T-helper 17 cell (primary cell): ENCODE measurements at regions not wholly inside any gene's neighbourhood (a gene's known extent, or its start where the extent isn't known, plus 50 kb on each side); places are given as distances from the start of the nearest gene placed in this dataset.

Experiments
- ATAC-seq: fragments of 150-1000 bp; cut with Tn5 transposase; 2 replicates; pipeline ENCODE4 v1.10.0; 2021; ENCODE audit warnings: mild to moderate bottlenecking, moderate library complexity
- DNase-seq, 3 donors: peaks; one replicate each; pipeline versions ENCODE4 v3.0.0 to v3.0.0-alpha.2; 2020 to 2021
- H3K9me3 ChIP-seq: one replicate; pipeline ENCODE4 v1.7.0; 2013; ENCODE audit warnings: low read length, mild to moderate bottlenecking; ENCODE audit not compliant: control insufficient read depth, poor library complexity, severe bottlenecking
- H3K27ac Mint-ChIP-seq: one replicate; pipeline ENCODE4 v1.8.0; 2022; ENCODE audit warnings: mild to moderate bottlenecking, moderate library complexity, mixed read lengths
- H3K27me3 Mint-ChIP-seq: one replicate; pipeline ENCODE4 v1.8.0; 2022; ENCODE audit warnings: mixed read lengths
- H3K36me3 Mint-ChIP-seq: one replicate; pipeline ENCODE4 v1.8.0; 2022; ENCODE audit warnings: low read depth, mixed read lengths
- H3K4me1 Mint-ChIP-seq: one replicate; pipeline ENCODE4 v1.8.0; 2022; ENCODE audit warnings: mild to moderate bottlenecking, mixed read lengths
- H3K4me3 Mint-ChIP-seq: one replicate; pipeline ENCODE4 v1.8.0; 2022; ENCODE audit warnings: mild to moderate bottlenecking, moderate library complexity, mixed read lengths

DNA sequence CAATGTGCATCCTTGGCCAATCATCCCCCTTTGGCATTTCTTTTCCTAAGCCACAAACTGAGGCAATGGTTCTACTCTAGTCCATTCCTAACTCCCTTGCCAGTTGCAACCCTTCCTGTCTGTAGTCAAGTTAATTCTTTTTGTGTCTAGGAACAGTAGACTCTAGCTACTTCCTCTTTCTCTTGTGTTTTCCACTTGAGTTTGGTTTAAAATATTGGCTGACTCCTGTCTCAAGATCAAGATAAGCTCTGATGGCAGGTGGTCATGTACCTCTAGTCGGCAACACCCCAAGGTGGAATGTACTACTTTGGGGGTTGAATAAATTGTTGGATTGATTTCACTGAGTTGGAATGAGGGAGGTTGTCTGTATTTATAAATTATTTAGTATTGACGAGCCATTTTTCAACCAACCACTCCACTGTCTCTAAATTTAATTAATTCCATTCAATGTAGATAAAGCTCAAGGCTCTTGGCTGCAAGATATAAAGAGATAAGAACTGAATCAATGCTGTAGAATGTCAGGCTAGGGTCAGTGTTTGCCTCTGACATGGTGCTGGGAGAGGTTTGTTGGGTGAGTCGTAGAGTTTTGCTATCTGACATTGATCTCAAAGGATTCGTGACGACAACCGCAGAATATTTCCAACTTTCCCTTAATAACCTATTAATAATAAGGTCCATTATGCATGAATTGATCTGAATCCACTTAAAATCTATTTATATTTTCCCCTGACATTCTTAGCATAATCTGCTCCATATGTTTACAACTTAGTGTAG lies 188.7 kb upstream of the APCDD1 start:
- Mint-ChIP-seq H3K27ac (no peak overlapping the region), H3K36me3 (peaks cover 3% of the 10 kb centered on the region), H3K4me1 (no peaks in the 10 kb centered on the region), H3K27me3 (peaks cover 17% of the 10 kb centered on the region), H3K4me3 (no peak overlapping the region)
- DNase-seq (no peak), ATAC-seq (no peak)
- no peaks in the 10 kb centered on the region for H3K9me3 ChIP-seq

- H3K4me1 Mint-ChIP-seq: no peaks in the 10 kb centered on the region
- no peak overlapping the region for H3K27ac Mint-ChIP-seq
- DNase-seq (no peak), ATAC-seq (no peak)
- H3K36me3 Mint-ChIP-seq: peaks cover 3% of the 10 kb centered on the region
- no peak overlapping the region for H3K4me3 Mint-ChIP-seq
- H3K27me3 Mint-ChIP-seq: peaks cover 17% of the 10 kb centered on the region
- no peaks in the 10 kb centered on the region for H3K9me3 ChIP-seq
Observed at GRCh38 chr18:10266334-10266590, 188.2 kb upstream of the APCDD1 start.

DNA sequence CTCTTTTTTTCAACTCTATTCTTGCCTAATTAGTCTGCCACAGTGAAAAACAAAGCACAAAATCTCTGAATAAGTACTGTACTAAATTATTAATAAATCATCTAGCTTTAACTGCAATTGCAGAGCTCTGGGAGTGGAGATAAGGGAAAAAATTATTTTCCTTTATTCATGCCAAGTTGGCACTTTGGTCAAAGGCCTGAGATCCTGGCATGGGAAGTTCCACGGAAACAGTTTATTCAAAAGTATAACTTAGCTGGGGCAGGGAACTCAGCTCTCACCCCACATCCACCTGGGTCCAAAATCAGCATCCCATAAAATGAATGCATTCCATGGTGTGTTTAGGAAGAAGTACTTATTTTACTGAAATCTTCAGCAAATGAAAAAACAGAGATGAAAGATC lies 185.2 kb upstream of the APCDD1 start:
- no peak overlapping the region for H3K4me3 Mint-ChIP-seq
- no peaks in the 10 kb centered on the region for H3K4me1 Mint-ChIP-seq
- H3K36me3 Mint-ChIP-seq: peaks cover 3% of the 10 kb centered on the region
- no peaks in the 10 kb centered on the region for H3K9me3 ChIP-seq
- no peak overlapping the region for H3K27ac Mint-ChIP-seq
- ATAC-seq (no peak), DNase-seq (no peak)
- H3K27me3 Mint-ChIP-seq: peaks cover 7% of the 10 kb centered on the region

DNA sequence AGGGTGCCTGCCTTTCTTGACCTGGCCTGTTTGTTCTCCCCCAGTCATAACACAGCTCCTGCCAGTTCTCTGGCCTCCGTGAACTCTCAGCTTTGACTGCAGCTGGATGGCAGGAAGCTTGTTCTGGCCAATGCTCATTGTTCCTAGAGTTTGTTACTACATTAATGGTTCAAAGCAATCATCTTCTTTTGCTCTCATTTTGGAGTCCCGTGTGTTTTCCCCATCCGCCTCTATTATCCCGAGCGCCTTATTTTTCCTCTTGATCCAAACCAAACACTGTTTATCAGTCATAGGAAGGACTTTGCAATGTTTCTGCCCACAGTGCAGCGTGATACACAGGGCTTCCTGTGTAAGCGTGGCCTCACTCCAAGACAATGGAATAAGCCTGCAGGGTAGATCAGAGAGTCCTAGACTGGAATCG lies 184.3 kb upstream of the APCDD1 start:
- no peak for DNase-seq
- H3K27ac Mint-ChIP-seq: no peak overlapping the region
- H3K9me3 ChIP-seq: no peaks in the 10 kb centered on the region
- no peak overlapping the region for H3K4me3 Mint-ChIP-seq
- no peaks in the 10 kb centered on the region for H3K4me1 Mint-ChIP-seq
- H3K27me3 Mint-ChIP-seq: peaks cover 7% of the 10 kb centered on the region
- peaks cover 3% of the 10 kb centered on the region for H3K36me3 Mint-ChIP-seq
- no peak for ATAC-seq

- Mint-ChIP-seq H3K4me3 (no peak overlapping the region), H3K27me3 (peaks cover 7% of the 10 kb centered on the region), H3K36me3 (peaks cover 3% of the 10 kb centered on the region), H3K4me1 (no peaks in the 10 kb centered on the region), H3K27ac (no peak overlapping the region)
- H3K9me3 ChIP-seq: no peaks in the 10 kb centered on the region
- no peak for DNase-seq
- no peak for ATAC-seq
Observed at GRCh38 chr18:10271481-10271880, 183.0 kb upstream of the APCDD1 start.

GRCh38 chr18:10274301-10274700 lies 180.1 kb upstream of the APCDD1 start:
- peaks cover 7% of the 10 kb centered on the region for H3K27me3 Mint-ChIP-seq

DNA sequence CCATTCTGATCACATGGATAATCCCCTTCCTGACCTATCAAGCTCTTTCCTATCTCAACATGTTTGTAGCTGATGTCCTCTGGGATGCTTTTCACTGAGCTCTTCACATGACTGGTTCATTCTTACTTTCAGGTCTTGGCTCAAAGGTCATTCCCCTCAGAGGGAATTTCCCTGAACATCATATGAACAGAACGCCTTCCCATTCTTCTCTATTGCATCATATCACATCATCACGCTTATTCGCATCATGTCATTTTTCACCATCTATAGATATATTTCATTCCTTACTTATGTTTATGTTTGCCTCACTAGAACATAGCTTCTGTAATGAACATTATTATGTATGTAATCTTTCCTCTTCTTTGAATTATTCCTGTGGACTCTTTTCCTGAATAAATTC lies 178.9 kb upstream of the APCDD1 start:
- Mint-ChIP-seq H3K27me3 (no peaks in the 10 kb centered on the region), H3K27ac (no peak overlapping the region), H3K4me1 (no peaks in the 10 kb centered on the region), H3K4me3 (no peak overlapping the region), H3K36me3 (no peaks in the 10 kb centered on the region)
- DNase-seq (no peak), ATAC-seq (no peak)
- H3K9me3 ChIP-seq: no peaks in the 10 kb centered on the region

More at GRCh38 chr18:10274301-10274700, 180.1 kb upstream of the APCDD1 start:
- no peaks in the 10 kb centered on the region for H3K4me1 Mint-ChIP-seq
- H3K27ac Mint-ChIP-seq: no peak overlapping the region
- ATAC-seq (no peak), DNase-seq (no peak)
- H3K9me3 ChIP-seq: no peaks in the 10 kb centered on the region
- H3K4me3 Mint-ChIP-seq: no peak overlapping the region
- peaks cover 3% of the 10 kb centered on the region for H3K36me3 Mint-ChIP-seq

- DNase-seq: no peak
- no peak for ATAC-seq
- no peaks in the 10 kb centered on the region for H3K4me1 Mint-ChIP-seq
- no peaks in the 10 kb centered on the region for H3K9me3 ChIP-seq
- no peak overlapping the region for H3K4me3 Mint-ChIP-seq
- H3K36me3 Mint-ChIP-seq: no peaks in the 10 kb centered on the region
- H3K27ac Mint-ChIP-seq: no peak overlapping the region
- peaks cover 8% of the 10 kb centered on the region for H3K27me3 Mint-ChIP-seq
Observed at GRCh38 chr18:10278265-10278664, 176.2 kb upstream of the APCDD1 start.

DNA sequence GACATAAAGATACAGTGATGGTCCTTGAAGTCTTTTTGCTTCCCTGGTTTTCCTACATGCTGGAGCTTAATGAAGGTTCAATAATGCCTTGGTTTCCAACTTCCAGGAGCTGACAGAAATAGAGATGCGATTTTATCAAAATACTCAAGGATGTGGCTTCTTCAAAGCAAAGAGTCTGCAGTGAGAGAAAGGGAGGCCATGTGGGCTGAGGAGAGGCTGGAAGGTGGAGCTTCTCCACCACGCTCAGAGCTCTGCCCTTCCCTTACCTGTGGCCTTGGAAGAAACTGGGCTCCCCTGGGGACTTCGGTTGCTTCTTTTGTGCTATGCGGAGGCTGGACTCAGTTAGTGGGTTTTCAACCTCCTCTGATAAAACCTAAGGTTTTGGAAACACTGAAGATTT lies 175.0 kb upstream of the APCDD1 start:
- no peak for DNase-seq
- H3K4me1 Mint-ChIP-seq: no peaks in the 10 kb centered on the region
- peaks cover 8% of the 10 kb centered on the region for H3K27me3 Mint-ChIP-seq
- no peaks in the 10 kb centered on the region for H3K36me3 Mint-ChIP-seq
- ATAC-seq: no peak
- no peak overlapping the region for H3K4me3 Mint-ChIP-seq
- no peak overlapping the region for H3K27ac Mint-ChIP-seq
- no peaks in the 10 kb centered on the region for H3K9me3 ChIP-seq

- Mint-ChIP-seq H3K27me3 (peaks cover 8% of the 10 kb centered on the region), H3K4me1 (no peaks in the 10 kb centered on the region), H3K4me3 (peak overlapping the region; percentile 19), H3K36me3 (no peaks in the 10 kb centered on the region), H3K27ac (no peak overlapping the region)
- ATAC-seq (no peak), DNase-seq (no peak)
- no peaks in the 10 kb centered on the region for H3K9me3 ChIP-seq
Observed at GRCh38 chr18:10279905-10280644, 174.4 kb upstream of the APCDD1 start.

- Mint-ChIP-seq H3K27ac (no peak overlapping the region), H3K4me3 (no peak overlapping the region), H3K4me1 (no peaks in the 10 kb centered on the region), H3K27me3 (peaks cover 8% of the 10 kb centered on the region), H3K36me3 (no peaks in the 10 kb centered on the region)
- DNase-seq: no peak
- no peaks in the 10 kb centered on the region for H3K9me3 ChIP-seq
- no peak for ATAC-seq
Observed at GRCh38 chr18:10284540-10285282, 169.7 kb upstream of the APCDD1 start.

DNA sequence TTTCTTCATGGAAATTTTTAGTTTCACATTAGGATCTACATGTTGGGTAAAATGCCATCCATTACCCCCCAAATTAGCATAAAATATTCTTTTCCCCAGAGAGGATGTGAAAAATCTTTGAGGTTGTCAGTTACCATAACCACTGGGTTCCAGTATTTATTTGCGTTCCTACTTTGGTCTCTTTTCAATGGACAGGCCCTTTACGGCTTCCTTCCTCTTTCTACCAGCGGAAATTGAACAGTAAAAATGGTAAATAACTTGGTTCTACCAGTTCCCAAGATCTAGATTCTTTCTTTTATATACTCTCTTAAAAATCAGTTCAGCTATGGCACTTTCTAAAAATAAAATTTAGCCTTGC lies 169.2 kb upstream of the APCDD1 start:
- no peaks in the 10 kb centered on the region for H3K4me1 Mint-ChIP-seq
- DNase-seq: no peak
- ATAC-seq: no peak
- H3K4me3 Mint-ChIP-seq: no peak overlapping the region
- H3K27ac Mint-ChIP-seq: no peak overlapping the region
- no peaks in the 10 kb centered on the region for H3K36me3 Mint-ChIP-seq
- peaks cover 11% of the 10 kb centered on the region for H3K27me3 Mint-ChIP-seq
- no peaks in the 10 kb centered on the region for H3K9me3 ChIP-seq

DNA sequence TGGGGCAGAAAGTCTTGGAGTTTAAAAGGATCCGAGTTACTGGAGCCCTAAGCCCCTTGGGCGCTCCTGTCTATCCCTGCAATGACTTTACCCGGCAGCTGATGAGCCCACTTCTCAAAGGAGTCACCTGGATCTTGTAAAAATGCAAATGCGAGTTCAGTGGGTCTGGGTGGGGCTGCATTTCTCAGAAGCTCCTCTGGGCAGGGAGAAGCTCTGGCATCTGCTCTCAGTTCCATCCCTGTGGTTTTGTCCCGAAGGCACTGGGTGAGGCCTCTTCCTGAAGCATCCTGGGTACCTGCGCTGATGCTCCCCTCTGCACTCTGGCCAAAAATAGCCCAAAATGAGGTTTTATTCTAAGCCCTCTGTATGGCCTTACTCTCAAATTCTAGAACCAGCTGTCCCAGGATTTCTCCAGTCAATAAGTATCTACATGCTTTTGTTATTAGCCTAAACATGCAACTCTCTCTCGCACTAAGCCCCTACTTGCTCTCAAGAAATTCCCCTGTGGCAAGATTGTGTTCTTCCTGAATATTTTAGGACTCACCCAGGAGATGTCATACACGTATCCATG lies 167.8 kb upstream of the APCDD1 start:
- DNase-seq (no peak), ATAC-seq (no peak)
- Mint-ChIP-seq H3K4me1 (no peaks in the 10 kb centered on the region), H3K27ac (no peak overlapping the region), H3K27me3 (peaks cover 14% of the 10 kb centered on the region), H3K36me3 (no peaks in the 10 kb centered on the region), H3K4me3 (no peak overlapping the region)
- no peaks in the 10 kb centered on the region for H3K9me3 ChIP-seq
